Thyroid gland (tissue), 4 donors: ENCODE measurements at regions not wholly inside any gene's neighbourhood (a gene's known extent, or its start where the extent isn't known, plus 50 kb on each side); places are given as distances from the start of the nearest gene placed in this dataset.

ENCODE experiments used
- DNase-seq, 2 donors: peaks; one replicate each; pipeline ENCODE4 v3.0.0-alpha.2; 2019
- H3K27ac ChIP-seq, 3 donors: fragments of 200-600 bp; sonication (generic); 1 replicate in 2 of 3; 2 replicates in 1 of 3; pipeline ENCODE4 v1.5.1; 2016 to 2019; ENCODE audit warnings: mild to moderate bottlenecking in 1 of 3, moderate library complexity in 1 of 3
- H3K27me3 ChIP-seq: fragments of 200-600 bp; sonication (generic); one replicate; pipeline ENCODE4 v1.5.1; 2019
- H3K36me3 ChIP-seq, 2 donors: fragments of 200-600 bp; sonication (generic); one replicate each; pipeline ENCODE4 v1.5.1; 2016 to 2019
- H3K4me1 ChIP-seq, 2 donors: fragments of 200-600 bp; sonication (generic); one replicate each; pipeline ENCODE4 v1.5.1; 2017 to 2019
- H3K4me3 ChIP-seq, 3 donors: fragments of 200-600 bp; sonication (generic); replicated peaks in 1 of 3; 1 replicate in 2 of 3; 2 replicates in 1 of 3; pipeline ENCODE4 v1.5.1; 2016; ENCODE audit warnings: mild to moderate bottlenecking in 1 of 3
- H3K9me3 ChIP-seq: fragments of 200-600 bp; sonication (generic); one replicate; pipeline ENCODE4 v1.5.1; 2017
- CTCF ChIP-seq, 6 experiments: fragments of 200-600 bp in 3 of 6; fragments of 450-650 bp in 3 of 6; sonication (generic) in 3 of 6; IDR thresholded peaks; one replicate each; pipeline ENCODE4 v1.5.1; 2016 to 2019; ENCODE audit warnings: antibody characterized with exemption in 6 of 6, mild to moderate bottlenecking in 2 of 6, inconsistent platforms in 1 of 6, moderate library complexity in 1 of 6
- POLR2A ChIP-seq, 2 donors: fragments of 450-650 bp; IDR thresholded peaks; one replicate each; pipeline ENCODE4 v1.6.1; 2017; ENCODE audit warnings: antibody characterized with exemption in 2 of 2, mild to moderate bottlenecking in 2 of 2, moderate library complexity in 1 of 2
- WGBS, 2 donors: methylation state at CpG; one replicate each; pipeline ENCODE4 v1.1.5; 2017; 5-methylcytosine and 5-hydroxymethylcytosine counted together
- intact Hi-C: fragments of 100-400 bp; cut with DNase I; formaldehyde crosslinking; loops from one replicate; pipeline ENCODE4 v1.15.1; 2023

DNA sequence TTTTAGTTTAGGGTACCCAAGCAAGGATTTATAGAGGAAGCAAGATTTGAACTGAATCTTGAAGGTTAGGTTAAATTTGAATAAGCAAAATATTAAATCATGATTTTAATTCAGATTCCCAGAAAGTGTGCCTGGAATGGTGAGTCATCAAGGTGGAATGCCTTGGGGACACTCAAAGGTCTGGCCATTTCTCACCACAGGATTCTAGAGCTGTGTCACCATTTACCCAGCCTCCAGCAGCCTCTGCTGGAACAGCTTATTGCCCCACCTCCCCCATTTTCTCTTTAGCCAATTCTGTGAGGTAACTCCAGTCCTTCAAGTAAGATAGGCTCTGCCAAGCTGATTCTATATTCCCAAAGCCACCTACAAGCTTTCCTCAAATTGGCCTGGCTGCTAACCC is 181.4 kb downstream of the SIM1 start:
- no peaks in the 10 kb centered on the region for H3K36me3 ChIP-seq
- no peaks in the 10 kb centered on the region for H3K9me3 ChIP-seq
- intact Hi-C loops = no loop called here
- H3K4me3 ChIP-seq = no peak overlapping the region
- H3K27ac ChIP-seq = no peak overlapping the region
- DNase-seq = no peak
- H3K27me3 ChIP-seq = no peaks in the 10 kb centered on the region
- H3K4me1 ChIP-seq = no peaks in the 10 kb centered on the region
- TF ChIP-seq POLR2A (IDR thresholded peaks at IDR 0.05) (no peak), CTCF (IDR thresholded peaks at IDR 0.05) (no peak)

GRCh38 chr6:100281471-100281901 is 183.2 kb downstream of the SIM1 start:
- TF ChIP-seq CTCF (IDR thresholded peaks at IDR 0.05) (no peak), POLR2A (IDR thresholded peaks at IDR 0.05) (no peak)
- intact Hi-C loops = no loop called here
- Histone ChIP-seq H3K27me3 (no peaks in the 10 kb centered on the region), H3K4me1 (no peaks in the 10 kb centered on the region), H3K4me3 (no peak overlapping the region), H3K36me3 (no peaks in the 10 kb centered on the region), H3K9me3 (no peaks in the 10 kb centered on the region), H3K27ac (no peak overlapping the region)
- no peak for DNase-seq
- WGBS, 2 donors = 4 to 6% methylated on average over 16 to 17 of the region's 17 CpGs

GRCh38 chr6:100276311-100277057 is 188.2 kb downstream of the SIM1 start:
- TF ChIP-seq CTCF (IDR thresholded peaks at IDR 0.05) = no peak
- H3K4me3 ChIP-seq = no peak overlapping the region
- no peaks in the 10 kb centered on the region for H3K4me1 ChIP-seq
- no peak for DNase-seq
- 91 to 92% methylated on average over 3 of the region's 3 CpGs for WGBS, 2 donors
- H3K9me3 ChIP-seq = no peaks in the 10 kb centered on the region
- no peaks in the 10 kb centered on the region for H3K27me3 ChIP-seq
- intact Hi-C loops = no loop called here
- no peaks in the 10 kb centered on the region for H3K36me3 ChIP-seq
- H3K27ac ChIP-seq = no peak overlapping the region

- DNase-seq = no peak
- TF ChIP-seq POLR2A (IDR thresholded peaks at IDR 0.05) (no peak), CTCF (IDR thresholded peaks at IDR 0.05) (no peak)
- intact Hi-C loops = no loop called here
- WGBS, 2 donors = 95% methylated on average over 1 of the region's 1 CpG
- no peak overlapping the region for H3K27ac ChIP-seq
- H3K4me1 ChIP-seq = no peaks in the 10 kb centered on the region
- no peak overlapping the region for H3K4me3 ChIP-seq
- no peaks in the 10 kb centered on the region for H3K9me3 ChIP-seq
- no peaks in the 10 kb centered on the region for H3K36me3 ChIP-seq
- H3K27me3 ChIP-seq = no peaks in the 10 kb centered on the region
These were observed 190.6 kb downstream of the SIM1 start for GRCh38 chr6:100274147-100274546.

- Histone ChIP-seq H3K9me3 (no peaks in the 10 kb centered on the region), H3K36me3 (no peaks in the 10 kb centered on the region), H3K4me3 (no peak overlapping the region), H3K27ac (no peak overlapping the region), H3K27me3 (no peaks in the 10 kb centered on the region), H3K4me1 (no peaks in the 10 kb centered on the region)
- WGBS, 2 donors = 88 to 90% methylated on average over 2 of the region's 2 CpGs
- TF ChIP-seq CTCF (IDR thresholded peaks at IDR 0.05) (no peak), POLR2A (IDR thresholded peaks at IDR 0.05) (no peak)
- intact Hi-C loops = no loop called here
- no peak for DNase-seq
These were observed 193.1 kb downstream of the SIM1 start for GRCh38 chr6:100271625-100272024.
